Activated gamma-delta T cell treated with anti-CD3 and anti-CD28 coated beads, Interleukin-2, amount 50 U/mL, for 16 hours (primary cell): ENCODE measurements at regions not wholly inside any gene's neighbourhood (a gene's known extent, or its start where the extent isn't known, plus 50 kb on each side); places are given as distances from the start of the nearest gene placed in this dataset.

Experiments used
- DNase-seq: peaks from one replicate; pipeline ENCODE4 v3.0.0-alpha.2; 2020; ENCODE audit warnings: low read depth

DNA sequence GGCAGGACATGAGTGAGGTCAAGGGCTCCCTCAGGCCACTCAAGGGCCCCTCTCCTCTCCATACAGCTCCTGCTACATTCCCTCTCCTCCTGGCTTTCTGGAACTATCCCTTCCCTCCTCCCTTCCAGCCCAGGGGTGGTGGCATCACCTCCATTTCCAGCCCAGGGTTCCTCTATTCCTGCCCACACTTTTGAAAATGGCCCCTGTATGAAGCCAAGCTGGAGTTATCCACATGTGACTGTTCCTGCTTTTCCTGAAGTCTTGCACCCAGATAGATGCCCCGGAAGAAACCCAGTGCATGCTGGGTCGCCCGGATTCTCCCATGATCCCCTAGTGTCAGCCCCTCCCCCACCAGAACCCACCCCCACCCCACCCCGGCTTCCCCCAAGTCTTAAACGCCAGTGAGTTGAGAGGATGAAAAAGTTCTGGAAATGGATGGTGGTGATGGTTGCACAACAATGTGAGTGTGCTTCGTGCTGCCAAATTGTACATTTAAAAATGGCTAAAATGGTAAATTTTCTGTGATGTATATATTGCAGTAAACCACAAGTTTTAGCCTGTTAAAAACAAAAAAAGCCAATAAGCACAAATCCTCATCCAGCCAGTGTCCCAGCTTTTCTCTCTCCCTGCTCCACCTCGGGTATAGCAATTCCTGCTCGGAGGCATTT lies 136.9 kb downstream of the SCARB1 start:
- DNase-seq = no peak

DNA sequence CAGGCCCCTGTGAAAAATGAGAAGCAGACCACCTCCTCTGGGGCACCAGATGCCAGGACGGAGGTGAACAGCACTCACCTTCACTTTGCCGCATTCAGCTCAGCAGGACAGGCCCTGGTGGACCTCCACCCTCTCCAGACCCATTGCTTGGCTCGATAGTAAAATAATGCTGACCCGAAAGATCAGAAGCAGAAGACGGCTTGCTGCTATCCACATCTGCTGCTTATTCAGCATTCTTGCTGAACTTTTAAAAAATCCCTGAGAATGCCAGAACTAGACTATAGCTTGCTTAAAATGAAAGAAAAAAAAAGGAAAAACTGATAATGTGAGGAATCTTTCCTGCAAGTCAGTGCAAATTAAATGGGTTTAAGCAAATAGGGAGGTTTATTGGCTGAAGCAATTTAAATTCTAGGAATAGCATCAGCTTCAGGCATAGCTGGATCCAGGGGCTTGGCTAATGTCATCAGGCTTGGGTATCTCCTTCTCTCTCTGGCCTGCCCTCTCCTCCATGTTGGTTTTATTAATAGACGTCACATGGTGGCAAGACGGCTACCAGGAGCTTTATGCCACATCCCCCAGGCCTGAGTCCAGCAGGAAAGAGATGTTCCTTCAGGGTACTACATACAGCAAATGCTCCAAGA lies 137.9 kb downstream of the SCARB1 start:
- no peak for DNase-seq

DNA sequence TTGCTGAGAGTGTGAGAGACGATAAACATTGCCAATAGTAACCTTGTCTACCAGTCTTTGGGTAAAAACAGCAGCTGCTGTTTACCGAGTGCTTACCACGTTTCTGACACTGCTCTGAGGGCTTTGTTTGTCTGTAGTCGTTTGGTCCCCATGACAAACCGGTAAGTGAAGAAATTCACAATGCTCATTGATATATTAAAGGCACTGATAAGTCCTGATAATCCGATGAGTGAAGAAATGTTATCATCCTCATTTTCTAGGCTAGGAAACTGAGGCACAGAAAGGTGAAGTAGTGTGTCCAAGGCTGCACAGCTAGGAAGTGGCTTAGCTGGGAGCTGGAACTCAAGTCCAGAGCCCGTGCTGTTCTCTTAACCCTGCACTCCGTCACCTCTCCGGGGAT lies 138.6 kb downstream of the SCARB1 start:
- no peak for DNase-seq

DNA sequence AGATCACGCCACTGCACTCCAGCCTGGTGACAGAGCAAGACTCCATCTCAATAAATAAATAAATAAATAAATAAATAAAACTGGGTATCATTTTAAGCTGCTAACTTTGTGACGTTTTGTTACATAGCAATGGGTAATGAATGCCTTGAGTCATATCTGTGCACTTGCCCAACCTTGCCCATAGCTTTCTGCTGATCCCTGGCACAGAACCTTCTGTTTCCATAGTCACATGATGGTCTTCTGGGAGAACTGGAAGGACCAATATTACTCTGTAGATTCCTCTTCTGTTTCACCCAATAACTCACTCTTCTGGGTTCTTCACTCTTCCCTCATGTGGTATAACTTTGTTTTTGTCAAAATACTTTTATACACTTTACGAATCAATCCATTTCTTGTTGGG lies 140.8 kb downstream of the SCARB1 start:
- no peak for DNase-seq

DNA sequence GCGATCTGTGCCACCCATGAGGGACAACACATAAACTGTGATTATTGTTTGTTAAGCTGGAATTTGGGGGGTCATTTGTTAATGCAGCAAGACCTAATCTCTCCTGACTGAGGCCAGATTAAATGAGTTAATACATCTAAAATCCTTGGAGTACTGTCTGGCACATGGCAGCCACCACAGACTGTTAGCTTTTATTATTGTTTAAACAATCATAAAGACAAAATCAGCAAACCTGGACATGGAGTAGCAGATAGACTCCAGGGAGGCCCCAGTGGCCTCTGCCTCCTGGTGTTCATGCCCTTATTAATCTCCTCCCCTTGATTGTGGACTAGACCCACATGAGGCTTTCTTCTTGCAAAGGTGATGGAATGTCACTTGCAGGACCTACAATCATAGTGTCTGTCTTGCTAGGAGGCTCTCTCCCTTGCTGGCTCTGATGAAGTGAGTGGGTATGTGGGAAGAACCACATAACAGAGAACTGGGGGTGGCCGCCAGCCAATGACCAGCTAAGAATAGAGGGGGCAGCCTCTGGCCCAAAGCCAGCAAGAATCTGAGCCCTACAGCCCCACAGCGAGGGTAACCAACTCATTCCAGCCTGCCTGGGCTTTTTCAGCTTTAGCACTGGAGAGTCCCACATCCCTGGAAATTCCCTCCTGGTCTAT lies 142.0 kb downstream of the SCARB1 start:
- no peak for DNase-seq

DNA sequence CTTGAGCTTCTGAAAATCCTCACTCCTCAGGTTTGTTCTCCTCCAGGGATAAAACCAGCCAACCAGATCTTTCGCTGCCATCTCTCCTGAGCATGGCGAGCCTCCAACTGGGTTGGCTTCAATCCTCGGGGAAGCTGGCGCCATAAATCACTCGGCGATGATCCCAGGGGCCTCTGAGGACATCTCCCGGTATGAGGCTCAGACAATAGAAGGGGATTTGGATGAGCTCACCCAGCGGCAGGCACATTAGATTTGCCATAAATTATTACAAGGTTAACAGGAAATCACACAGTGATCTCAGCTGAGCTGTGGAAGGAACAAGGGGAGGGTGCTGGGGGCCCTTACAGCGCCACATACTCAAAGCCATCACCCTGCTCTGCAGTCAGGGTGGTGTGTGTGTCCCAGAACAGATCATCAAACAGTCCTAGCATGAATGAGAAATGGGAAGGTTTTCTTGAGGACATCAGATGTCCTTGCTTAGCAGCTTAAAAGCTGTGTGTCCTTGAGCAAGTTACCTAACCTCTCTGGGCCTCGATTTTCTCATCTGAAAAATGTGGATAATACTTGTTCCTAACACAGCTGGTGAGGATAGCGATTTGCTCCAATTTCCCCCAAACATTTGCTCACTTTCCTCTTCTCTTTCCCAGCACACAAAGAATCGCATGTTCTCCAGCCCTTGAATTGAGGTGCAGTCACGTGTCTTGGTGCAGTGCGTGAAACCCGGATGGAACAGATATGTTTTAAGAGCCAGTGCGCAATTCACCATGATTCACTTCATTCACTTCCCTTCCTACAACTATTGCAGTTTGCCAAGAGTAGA lies 142.8 kb downstream of the SCARB1 start:
- DNase-seq = no peak

DNA sequence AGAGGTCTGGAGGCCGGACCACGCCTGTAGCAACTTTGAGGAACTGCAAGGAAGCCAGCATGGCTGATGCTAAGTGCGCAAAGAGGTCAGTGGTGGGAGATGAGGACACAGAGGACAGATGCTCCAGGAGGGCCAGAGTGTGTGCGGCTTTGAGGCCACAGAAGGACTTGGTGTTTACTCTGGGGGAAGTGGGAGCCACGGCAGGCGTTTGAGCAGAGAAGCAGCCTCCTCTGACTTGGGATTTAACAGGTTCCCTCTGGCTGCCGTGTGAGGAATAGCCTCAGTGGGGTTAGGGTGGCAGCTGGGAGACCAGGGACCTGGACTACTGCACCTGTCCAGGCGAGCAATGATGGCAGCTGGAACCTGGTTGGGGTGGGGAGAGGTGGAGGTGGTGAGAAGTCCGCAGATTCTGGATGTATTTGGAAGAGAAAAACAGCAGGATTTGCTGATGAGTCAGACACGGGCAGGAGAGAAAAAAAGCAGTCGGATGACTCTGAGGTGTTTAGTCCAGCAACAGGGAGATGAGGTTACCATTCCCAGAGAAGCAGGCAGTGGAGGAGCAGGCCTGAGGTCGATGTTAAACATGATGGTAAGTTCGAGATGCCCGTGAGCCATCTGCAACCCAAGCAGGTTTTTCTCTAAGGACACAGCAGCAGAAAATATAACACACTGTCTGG lies 143.5 kb downstream of the SCARB1 start:
- DNase-seq = no peak

DNA sequence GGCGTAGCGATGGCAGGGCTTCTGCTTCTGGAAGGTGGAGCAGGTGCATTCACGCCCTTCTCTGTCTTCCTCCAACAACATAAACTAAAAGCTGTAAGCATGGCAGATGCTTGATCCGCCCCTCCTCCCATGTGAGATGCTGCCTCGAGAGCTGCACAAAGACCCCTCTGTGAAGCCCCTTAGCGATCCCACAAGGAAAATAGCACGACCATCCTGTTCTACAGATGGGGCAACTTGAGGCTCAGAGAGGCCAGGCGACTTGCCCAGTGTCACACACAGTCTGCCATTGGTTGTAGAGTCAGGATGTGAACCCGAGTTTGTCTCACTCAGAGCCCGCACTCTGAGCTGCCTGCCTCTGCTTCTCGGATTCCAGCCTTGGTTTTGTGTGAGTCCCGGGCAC lies 144.4 kb downstream of the SCARB1 start:
- DNase-seq = no peak

DNA sequence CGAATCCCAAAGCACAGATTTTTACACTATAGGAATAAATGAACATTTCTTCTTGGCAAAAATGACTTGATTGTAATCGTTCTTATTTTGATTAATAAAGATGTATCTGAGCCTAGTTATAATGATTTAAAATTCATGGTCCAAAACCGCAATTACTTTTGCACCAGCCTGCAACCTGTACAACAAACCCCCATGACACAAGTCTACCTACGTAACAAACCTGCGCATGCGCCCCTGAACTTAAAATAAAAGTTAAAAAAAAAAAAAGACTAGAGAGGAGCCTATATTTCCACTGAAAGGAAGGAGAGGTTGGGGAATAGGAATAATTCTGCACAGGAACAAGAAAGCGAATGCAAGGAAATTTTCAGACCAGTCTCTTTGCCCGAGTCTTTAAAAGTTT lies 145.2 kb downstream of the SCARB1 start:
- DNase-seq = no peak

DNA sequence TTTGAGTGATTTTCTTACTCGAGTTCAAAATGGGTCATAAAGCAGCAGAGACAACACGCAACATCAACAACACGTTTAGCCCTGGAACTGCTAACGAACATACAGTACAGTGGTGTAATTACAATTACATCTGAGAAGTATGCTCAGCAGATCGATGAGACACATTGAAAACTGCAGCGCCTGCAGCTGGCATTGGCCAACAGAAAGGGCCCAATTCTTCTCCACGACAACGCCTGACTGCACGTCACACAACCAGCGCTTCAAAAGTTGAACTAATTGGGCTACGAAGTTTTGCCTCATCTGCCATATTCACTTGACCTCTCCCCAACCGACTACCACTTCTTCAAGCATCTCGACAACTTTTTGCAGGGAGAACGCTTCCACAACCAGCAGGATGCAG lies 145.6 kb downstream of the SCARB1 start:
- no peak for DNase-seq

DNA sequence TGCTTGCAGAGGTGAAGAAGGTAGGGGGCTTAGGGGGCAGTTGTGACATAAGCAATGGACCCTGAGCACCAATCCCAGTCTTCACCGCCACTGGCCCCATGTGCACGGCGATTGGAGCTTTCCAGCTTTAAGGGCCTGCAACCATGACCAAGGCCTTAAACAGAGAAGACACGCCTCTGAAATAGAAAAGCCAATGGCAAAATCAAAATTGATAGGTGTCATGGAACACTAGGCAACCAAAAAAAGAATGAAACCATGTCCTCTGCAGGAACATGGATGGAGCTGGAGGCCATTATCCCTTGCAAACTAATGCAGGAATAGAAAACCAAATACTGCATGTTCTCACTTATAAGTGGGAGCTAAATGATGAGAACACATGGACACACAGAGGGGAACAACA lies 146.3 kb downstream of the SCARB1 start:
- no peak for DNase-seq

DNA sequence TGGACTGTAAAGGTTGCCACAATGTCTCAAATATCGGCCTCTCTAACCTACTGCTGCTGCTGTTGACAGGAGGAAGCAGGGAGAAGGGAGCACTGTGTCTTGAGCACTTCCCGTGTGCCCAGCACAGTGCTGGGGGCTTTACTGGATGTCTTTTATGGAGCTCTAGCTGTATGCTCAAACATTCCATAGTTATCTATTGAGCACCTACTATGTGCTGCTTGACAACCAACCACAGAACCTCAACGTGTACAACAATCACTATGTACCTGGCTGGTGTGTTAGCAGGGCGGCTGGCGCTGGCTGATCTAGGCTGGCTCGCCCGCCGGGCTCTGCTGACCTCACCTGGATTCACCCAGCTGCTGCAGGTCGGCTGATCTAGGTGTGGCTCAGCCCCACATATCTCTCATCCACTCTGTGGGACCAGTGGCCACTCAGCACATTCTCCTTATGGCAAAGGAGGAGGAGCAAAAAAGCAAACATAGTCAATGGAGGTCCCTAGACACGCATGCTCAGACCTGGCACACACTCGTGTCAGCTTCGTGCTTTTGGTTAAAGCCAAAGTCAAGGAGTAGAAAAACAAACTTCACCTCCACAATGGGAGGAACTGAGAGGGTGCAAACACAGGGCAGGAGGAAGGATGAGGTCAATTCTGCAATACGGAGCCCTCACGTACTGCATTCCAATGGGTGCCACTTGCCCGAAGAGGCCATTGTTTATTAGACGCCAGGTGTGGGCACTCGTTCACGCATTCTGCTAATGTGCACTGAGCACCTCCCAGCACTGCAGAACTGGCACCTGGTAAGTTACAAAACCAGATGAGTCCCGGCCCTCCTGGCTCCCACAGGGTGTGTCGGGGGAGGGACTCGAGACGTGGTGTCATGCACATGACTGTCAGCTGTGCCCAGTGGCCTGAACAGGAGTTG lies 147.2 kb downstream of the SCARB1 start:
- DNase-seq = no peak

DNA sequence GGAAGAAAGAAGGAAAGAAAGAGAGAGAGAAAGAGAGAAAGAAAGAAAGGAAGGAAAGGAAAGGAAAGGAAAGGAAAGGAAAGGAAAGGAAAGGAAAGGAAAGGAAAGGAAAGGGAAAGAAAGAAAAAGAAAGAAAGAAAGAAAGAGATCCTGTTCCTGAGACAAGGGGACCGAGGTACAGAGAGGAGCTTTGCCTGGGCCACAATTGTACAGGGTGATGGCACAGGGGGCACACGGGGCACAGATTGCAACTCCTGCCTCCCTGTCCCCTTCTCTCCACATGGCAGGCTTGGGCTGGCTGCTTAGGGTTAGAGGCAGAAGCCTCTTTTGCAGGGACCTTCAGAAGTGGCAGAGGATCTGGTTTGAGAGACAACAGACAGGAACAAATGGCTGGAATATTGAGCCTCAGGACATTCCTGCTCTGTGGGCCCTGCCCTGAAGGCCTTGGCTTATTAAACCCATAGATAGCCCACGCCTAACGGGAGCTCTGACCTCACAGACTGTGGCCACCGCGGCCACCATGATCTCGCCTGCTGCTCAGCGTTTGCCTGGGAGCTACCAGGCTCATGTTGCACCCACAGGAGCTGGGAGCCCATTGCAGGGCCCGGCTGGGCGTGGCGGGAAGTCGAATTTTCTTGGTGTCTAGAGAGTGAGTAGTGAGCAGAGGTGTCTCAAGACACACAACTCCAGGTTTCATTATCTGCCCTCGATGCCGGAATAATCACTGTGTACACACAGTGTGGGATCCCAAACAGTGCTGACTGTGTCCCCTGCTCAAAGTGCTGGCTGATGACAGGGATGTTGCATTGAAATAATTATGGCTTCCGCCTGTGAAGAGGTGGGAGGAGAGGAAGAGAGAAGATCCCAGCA lies 147.9 kb upstream of the NCOR2 start:
- DNase-seq = no peak

DNA sequence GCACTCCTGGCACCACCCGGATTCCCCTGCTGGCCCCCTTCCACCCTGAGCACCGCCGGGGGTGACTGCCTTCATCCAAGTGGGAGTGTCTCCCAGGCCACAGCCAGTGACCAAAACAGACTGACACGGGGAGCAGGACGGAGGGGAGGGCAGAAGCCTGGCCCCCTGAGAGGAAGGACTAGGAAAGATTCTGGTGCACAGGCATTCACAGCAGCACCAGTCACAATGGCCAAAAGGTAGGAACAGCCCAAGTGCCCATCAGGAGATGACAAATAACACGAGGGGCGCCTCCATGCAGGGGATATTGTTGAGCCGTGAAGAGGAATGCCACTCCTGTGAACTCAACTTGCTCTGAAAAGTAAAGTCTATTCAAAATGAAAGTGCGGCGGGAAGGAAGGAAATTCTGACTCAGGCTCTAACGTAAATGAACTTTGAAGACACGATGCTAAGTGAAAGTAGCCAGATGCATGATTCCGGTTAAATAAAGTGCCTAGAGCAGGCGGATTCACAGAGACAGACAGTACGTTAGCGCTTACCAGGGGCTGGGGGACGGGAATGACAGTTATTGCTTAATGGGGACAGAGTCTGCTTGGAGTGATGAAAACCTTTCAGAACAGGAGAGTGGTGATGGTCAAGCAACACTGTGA lies 146.1 kb upstream of the NCOR2 start:
- no peak for DNase-seq

DNA sequence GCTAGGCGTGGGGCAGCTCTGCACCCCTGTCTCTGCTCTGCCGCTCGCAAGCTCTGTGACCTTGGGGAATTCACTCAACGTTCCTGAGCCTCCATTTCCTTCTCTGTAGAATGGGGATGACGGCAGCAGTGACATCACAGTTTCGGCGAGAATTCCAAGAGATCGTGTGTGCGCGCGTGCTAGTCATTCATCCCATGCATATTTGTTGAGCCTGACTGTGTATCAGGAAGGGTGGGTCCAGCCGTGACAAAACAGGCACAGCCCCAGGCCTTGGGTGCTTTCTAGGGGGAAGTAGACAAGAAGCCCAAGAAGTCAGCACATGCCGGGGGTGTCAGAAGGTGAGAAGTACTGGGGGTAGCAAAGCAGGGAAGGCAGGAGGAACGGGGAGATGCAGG lies 145.6 kb upstream of the NCOR2 start:
- DNase-seq = no peak

DNA sequence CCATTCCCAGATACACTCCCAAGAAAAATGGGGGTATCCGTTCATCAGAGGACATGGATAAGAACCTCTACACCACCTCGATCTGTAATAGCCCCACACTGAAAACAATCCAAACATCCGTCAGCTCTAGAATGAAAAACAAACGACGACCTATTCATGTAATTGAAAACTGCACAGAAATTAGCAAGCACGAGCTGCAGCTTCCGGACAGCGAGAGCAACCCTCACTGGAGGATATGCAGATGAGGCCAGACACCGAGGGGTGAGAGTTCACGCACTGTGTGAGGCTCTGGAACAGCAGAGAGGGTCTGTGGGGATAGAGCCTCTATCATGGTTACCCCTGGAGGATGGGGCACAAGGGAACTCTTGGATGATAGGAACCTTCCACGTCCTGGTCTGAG lies 143.9 kb upstream of the NCOR2 start:
- no peak for DNase-seq

DNA sequence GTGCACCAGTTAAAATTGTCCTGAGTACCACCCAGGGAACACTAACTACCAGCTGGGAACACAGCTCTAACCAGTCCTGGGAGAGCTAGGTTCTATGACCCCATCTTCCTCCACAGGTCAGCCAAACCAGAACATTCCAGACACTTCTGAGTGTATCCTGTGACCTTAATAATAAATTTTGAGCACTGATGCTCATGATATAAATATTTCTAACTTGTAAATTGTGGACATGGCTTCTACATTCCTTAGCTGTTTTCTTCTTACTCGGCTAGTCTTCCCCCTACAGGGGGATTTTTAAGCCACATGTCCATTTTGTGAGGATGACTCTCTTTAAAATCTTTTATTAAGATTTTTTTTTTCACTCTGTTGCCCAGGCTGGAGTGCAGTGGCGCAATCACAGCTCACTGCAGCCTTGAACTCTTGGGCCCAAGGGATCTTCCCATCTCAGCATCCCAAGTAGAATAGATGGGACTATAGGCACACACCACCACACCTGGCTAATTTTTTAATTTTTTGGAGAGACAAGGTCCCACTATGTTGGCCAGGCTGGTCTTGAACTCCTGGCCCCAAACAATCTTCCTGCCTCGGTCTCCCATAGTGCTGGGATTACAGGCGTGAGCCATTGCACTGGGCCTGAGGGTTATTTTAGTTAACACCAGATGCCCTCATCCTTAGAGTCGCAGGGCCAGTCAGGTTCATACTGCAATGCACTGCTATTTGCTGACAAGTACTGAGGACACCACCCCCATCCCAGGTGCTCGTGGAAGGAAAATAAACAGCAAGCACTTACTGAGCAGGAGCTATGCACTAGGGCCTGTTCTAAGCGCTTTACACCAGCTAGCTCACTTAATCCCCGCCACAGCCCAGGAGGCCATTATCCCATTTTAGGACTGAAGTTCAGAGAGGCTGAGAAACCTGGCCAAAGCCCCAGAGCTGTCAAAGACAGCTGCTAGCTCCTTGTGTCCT lies 142.6 kb upstream of the NCOR2 start:
- no peak for DNase-seq

DNA sequence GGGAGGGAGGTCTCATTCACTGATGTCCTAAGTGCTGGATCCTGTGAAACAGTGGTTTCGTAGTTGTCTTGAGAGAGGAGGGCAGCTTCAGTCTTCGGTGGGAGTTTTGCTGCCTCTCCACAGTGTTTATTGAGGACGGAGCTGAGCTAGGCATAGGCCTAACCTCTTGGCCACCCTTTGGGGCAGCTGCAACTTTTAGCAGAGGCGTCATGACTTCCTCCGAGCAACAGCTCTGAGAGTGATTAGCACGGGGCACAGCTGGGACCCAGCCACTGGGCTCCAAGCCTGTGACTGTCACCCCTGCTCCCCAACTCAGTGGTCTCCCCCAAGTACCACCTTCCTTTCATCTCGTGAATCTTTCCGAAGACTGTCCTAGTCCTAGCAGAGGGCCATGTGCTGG lies 139.9 kb upstream of the NCOR2 start:
- no peak for DNase-seq
